GF-D8 (cell line): ENCODE measurements at regions not wholly inside any gene's neighbourhood (a gene's known extent, or its start where the extent isn't known, plus 50 kb on each side); places are given as distances from the start of the nearest gene placed in this dataset.
"Not testable (repeated sequence)": the region's sequence is repeated elsewhere in the genome, so short reads cannot be mapped to it uniquely, and the experiment has no call there.

Source experiments
- DNase-seq: peaks from one replicate; lab custom pipeline; 2025; lab: John Stamatoyannopoulos, UW

DNA sequence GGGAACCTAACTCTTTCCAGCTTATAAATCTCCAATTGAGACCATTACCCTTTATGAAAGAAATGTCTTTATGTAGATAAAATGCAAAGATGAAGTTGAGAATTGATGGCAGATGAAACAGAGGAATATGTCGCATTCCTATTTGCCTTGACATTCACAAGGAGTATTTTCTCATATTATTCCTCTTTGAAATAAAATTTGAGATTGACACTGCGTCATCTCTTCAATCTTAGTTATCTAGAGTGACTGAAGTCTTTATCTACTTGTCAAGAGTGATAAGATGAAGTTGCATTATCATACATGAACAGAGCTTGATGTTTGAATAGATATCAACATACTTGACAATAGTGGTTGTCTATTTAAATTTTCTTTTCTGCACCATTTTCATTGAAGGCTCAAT, 574.4 kb upstream of the SOX9 start:
- DNase-seq = no peak

DNA sequence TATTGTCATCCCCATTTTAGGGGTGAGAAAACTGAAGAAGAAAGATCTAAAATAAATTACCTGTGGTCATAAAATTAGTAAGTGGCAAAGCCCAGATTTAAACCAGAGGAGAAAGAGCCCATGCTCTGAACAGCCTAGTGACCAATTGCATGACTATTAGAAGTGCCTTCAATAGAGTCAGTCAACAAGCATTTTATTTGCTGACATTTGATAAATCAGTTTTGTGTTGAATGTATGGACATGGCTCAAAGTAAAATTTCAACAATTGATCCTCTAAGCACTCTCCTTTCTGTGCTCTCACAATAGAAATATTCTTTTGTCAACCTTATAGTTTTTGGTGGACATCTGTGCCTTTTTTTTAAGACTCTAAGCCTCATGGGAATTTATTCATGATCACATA, 572.9 kb upstream of the SOX9 start:
- DNase-seq = no peak

DNA sequence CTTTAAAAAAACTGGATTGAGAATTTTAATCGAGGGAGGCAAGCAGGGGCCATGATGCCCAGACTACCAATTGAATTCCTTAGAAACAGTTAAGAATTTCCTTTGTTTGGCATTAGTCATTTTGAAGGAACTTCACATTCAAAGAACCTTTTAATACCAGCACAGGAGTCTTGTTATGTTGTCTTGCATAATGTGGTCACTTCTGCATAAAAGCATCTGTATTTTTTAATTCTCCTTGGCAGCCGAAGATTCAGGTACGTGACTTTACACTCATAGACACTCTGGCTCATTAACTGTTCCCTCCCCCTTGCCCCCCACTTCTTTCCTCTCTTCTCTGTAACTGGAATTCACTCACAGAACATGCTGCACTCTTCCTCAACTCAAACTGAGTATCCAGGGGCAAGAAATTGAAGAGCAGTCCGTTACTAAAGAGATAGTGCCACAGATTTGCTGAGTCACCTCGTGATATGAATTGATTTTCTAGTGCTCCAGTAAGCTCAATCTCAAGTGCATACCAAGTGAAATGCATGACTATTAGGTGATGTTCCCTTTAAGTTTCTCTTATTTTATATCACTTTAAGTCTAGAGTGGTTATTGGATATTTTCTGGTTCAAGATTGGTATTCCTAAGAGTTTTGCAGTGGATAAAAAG, 572.2 kb upstream of the SOX9 start:
- DNase-seq = no peak

DNA sequence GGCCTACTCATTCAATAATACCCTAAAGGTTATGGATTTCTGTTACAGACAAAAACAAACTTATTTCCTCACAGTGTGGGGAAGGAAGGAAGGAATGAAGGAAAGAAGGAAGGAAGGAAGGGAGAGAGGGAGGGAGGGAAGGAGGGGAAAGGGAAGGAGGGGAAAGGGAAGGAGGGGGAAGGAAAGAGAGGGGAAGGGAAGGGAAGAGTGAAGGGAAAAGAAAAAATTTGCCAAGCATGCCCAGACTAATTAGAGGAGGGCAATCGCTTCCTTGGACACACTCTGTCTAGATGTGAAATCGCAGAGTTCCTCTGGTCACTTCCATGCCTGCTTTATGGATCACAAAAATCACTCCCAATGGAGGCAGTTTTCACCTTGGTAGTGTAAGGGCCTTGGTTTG, 570.1 kb upstream of the SOX9 start:
- no peak for DNase-seq

DNA sequence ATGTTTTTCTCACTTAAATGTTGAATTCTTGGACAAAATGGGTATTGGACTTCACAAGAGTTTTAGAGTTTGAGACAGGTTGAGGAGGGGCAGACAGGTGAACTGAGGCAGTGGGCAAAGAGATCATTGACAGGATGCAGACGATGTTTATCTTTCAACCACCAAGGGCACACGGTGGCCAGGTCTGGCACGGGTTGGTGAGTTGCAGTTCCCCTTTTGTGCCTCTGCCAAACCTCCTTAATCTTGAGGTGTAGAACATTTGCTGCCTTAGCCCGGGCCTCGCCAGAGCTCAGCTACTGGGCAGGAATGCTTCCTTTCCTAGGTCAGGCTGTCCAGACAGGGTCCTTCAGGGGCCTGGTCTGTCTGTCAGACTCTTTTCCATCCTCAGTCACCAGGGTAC, 567.4 kb upstream of the SOX9 start:
- DNase-seq = no peak

DNA sequence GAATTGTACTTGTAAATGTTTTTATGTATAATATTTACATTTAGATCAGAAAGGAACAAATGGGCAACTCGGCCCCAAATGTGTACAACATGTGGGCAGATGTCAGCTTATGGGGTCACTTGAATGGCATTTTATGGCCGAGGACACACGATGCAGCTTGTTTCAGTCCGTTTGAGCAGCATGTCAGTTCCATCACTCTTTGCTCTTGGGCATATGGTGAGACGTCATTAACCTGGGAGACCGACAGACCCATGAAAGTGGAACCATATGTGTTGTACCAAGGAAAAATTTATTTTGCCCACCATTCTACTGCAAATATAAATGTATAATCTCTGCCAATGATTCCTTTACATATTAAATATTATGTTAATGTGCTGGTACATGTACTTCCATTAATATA, 561.9 kb upstream of the SOX9 start:
- no peak for DNase-seq

DNA sequence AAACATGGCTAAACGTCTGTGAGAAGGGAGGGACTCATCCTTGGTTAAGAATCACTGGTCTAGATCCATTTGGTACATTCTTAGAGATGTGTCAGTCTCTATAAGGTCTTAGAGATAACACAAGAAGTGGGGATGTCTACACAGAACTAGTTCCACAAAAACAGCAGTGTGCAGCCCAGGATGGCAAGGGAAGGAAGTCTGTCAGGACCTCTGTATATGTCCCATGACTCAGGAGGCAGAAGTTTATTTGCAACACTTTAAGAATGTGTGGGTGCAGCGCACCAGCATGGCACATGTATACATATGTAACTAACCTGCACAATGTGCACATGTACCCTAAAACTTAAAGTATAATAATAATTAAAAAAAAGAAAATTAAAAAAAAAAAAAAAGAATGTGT, 548.5 kb upstream of the SOX9 start:
- DNase-seq = no peak

DNA sequence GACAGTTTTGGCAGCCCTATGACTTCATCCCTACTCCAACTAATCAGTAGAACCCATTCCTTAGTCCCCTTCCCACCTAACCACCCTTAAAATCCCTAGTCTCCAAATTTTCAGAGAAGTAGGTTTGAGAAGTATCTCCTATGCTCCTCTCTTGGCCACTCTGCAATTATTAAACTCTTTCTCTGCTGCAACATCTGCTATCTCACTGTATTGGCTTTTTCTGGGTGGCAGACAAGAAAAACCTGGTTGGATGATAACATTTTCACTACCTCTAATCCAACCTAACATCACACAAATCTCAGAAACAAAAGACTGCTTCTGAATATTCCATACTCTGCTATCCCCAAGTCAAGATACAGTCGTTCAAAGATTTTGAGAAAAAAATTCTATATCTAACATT, 542.4 kb upstream of the SOX9 start:
- no peak for DNase-seq

DNA sequence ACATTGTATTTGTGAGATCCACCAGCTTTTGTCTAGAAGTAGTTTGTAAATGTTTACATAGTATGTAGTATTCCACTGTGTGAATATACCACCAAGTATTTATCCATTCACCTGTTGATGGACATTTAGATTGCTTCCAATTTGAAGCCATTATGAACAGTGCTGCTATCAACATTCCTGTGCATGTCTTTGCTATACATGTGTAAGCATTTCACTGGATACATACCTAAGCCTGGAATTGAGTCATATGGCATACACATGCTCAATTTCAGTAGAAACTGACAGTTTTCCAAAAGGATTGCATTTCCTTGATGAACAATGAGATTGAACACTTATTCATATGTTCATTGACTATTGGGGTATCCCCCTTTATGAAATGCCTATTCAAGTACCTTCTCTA, 540.6 kb upstream of the SOX9 start:
- no peak for DNase-seq

DNA sequence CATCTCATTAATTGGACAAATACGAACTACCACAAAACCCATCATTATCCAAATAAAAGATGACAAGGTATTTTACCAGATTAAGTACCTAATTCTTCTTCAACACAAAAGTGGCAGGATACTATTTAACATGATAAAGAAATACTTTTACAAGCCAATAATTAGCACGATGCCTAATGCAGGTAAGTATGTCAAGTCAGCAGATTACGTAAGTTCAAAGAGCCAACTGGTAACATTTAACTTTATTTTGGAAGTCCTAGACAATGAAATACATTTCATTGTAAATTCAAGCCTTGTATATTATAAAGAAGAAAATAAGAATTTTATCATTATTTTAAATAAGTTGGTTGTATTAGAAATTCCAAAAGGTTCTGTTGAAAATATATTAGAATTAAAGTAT, 535.3 kb upstream of the SOX9 start:
- DNase-seq = no peak

DNA sequence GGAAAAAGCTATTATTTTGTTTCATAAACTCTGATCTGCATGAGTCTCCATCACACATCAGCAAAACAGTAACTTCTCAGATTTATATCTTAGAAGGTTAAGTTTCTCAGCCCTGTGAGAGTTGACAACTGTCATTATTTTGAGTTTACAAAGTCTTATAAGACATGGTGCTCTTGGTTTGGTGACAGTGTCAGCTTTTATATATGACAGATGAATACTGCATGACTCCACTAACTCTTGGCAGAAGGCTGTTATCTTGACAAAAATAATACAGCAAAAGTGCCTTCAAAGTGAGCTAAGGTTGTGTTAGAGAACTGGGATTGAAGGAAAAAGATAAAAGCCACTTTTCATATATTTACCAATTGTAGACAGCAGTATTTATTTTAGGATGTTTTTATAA, 528.4 kb upstream of the SOX9 start:
- DNase-seq = no peak

DNA sequence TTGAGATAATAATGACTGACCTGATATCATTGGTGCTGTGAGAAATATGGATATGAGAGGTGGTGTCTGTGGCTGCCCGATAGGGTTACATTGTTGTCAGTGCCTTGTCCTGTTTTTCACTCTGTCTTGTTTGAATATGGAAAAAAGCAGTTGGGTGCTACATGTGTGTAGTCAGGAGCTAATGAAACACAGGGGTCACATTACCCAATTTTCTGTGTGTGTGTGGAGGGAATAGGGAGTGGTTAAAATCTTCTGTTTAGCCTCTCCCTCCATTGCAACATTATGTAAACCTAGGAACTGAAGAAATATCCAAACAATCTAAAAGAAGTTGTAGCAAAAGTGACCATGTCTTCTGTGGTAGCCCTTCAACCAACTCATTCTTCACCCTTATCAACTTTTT, 527.7 kb upstream of the SOX9 start:
- DNase-seq = no peak

DNA sequence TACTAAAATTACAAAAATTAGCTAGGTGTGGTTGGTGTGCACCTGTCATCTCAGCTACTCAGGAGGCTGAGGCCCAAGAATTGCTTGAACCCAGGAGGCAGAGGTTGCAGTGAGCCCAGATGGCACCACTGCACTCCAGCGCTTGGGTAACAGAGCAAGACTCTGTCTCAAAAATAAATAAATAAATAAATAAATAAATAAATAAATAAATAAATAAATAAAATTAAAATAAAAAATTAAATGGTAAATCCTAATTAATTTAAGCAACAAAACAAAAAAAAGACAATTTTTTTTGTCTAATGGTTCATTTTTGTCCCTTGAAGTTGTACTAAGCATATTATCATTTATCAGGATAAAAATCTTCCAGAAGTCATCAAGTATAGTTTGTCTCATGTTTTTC, 521.2 kb upstream of the SOX9 start:
- DNase-seq = not testable (repeated sequence)

DNA sequence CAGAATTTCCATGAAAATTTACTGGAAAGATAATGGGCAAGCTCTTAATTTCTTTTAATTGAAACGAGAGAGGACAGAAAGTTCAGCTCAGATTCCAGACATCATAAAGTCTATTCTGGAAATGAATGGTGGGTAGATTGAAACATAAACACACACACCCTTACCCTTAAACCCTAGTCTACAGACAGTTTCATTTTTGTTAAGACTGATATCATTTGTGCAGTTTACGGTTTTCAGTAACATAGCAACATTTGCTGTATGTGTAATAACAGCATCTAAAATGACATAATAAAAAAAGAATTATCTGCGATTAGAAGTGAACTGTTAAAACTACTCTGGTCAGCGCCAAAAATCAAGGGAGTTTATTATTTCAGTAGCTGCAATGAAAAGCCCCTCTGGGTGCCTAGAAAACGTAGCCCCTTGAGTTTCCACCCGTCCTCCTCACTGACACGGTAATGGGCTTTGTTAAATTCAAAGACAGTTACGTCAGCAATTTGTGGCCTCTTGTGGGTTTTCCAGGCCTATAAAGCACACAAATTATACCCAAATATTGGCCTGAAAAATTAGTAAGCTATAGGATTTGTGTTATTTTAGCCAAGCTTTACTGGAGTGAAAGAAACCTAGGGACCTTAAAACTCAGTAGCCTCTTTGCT, 520.6 kb upstream of the SOX9 start:
- no peak for DNase-seq

DNA sequence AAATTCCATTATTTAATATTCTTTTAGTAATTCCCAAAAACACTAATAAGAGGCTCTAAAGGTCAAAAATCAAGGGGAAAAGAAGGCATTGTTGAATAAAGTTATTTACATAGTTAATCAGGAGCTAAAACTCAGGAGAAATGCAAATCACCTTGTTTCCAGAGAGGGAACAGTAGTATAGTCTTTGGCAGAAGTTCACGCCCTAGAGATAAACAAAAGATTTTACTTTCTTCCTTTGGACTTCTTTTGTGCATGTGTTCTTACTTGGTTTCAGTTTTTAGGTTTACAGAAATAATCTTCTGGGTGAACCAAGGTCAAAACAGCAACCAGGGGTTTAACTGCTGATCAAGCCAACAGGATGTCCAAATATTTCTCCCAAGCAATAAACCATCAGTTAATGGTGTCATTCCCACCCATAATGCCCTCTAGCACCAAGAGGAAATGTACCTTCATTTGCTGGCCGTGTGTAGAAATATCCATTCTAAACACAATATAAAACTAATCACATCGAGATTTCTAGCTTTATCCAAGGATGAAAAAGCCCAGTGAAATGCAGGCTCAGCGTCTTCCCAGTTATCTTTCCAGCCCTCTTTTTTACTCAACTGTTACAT, 518.8 kb upstream of the SOX9 start:
- DNase-seq = no peak

DNA sequence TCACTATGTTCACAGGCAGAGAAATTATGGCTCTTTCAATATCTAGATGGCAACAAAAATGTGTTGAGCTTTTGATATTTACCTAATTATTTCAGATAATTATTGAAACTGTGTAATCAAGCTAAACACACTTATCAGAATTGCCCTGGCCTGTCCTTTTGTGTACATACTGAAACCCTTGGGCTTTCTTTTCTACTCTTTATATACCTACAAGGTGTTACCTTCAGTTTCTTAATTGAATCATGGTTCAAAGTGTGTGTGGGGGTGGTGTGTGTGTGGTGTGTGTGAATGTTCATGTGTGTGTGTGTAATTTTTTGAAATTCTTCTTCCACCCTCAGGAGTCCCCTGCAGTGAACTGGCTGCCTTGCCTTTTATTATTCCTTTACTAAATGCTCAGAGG, 506.8 kb upstream of the SOX9 start:
- DNase-seq = no peak

DNA sequence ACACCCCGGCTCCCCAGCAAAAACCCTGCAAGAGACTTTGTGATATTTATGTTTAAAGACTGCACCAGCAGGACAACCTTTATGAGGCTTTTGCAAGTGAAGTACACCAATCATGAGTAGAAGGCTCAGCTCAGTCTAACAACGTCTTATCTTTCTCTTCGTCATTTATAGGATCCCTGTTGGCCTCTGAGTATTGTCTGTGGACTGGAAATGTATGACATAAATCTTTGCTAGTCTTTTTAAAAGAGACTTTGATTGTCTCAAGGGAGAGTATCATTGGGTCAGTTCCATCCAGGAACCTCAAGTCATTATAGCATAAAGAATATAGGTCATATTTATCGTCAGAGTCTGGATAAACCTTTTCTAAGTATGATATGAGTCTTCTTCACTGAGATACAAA, 505.0 kb upstream of the SOX9 start:
- DNase-seq = no peak

DNA sequence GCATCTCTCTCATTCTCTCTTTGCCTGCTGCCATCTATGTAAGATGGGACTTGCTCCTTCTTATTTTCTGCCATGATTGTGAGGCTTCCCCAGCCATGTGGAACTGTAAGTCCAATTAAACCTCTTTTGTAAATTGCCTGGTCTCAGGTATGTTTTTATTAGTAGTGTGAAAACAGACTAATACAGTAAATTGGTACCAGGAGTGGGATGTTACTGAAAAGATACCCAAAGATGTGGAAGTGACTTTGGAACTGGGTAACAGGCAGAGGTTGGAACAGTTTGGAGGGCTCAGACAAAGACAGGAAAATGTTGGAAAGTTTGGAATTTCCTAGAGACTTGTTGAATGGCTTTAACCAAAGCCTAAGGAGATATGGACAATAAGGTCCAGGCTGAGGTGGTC, 503.1 kb upstream of the SOX9 start:
- not testable (repeated sequence) for DNase-seq

DNA sequence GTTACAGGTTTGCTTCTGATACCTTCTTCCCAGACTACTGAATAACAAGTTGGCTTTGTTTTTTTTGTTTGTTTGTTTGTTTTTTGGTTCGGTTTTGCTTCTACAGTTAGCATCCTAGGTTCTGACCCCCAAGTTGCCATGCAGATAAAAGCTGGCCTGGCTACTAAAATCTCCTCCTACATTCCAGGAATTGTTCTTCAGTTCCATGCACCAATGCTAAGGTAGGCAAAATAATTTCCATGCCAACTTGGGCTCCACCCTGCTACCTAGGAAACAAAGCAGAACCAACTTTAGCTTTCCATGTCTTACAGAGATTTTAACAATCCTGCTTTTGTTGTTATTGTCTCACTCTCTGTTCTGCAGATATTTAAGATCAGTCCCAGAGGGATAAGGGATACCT, 495.5 kb upstream of the SOX9 start:
- DNase-seq = no peak

DNA sequence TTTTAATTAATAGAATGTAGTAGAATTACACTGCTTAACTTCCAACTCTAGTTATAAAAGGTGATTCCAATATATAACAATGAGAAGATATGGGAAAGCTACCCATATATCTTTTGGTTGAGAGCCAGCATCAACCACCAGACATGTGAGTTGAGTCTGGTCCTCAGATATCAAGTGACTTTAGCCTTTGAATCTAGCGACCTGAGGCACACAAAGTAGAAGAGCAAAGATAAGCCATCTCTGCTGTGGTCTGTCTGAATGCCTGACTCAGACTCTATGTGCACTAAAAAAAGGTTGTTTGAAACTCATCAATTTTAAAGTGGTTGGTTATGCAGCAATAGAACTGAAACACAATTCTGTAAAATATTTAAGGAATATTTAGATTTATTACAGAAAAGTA, 492.5 kb upstream of the SOX9 start:
- DNase-seq = no peak

DNA sequence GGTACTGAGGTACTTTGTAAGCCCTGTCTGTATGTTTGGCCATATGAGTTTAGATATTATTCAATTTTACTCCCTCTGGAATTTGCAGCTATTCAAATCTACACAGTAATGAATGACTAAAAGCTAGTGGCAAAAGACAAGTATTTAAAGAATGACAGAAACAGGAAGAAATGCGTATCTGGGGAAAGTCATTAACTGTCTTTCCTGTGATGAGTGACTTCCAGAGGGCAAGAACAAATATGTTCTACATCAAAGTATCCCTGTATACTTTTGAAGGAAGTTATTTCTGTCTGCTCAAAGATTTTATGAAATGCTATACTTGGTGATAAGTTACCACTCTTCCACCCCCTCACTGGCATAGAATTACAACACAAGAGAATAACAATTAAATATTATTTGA, 489.3 kb upstream of the SOX9 start:
- no peak for DNase-seq

DNA sequence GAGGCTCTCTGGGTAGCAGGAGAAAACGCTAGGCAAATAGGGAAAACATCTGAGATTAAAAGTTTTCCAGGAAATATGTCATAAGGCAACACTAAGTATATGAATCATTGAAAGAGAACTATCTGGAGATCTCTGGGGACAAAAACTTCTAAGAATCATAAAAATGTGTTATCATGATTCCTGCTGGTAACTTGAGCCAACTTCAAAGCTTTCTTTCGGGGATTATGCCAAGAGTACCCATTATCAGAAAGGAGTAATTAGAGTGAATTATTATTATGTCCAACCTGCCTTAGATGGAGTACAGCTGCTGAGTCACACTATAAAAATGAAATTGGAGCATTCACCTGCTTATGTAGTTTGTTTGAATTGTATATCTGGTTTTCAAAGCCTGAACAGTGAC, 488.5 kb upstream of the SOX9 start:
- no peak for DNase-seq

DNA sequence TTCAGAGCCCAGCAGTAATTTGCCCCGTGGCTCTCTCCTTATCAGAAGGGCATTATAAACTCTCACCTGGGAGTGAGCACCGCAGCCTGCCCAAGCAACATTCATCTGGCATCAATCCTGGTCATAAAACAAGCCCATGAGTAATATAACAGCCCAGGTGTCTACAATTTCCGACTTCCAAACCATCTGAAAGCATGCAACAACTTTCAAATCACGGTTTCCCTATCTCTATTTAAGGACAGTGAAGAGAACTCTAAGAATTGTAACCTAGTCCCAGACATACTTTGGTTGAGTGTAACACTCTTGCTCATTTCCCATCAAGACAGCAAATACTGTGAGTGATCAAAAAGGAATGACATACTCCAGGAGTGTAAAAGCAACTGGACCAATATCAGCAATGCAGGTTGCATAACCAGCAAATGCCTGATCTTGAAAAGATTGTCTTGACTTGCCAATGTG, 487.4 kb upstream of the SOX9 start:
- DNase-seq = no peak

DNA sequence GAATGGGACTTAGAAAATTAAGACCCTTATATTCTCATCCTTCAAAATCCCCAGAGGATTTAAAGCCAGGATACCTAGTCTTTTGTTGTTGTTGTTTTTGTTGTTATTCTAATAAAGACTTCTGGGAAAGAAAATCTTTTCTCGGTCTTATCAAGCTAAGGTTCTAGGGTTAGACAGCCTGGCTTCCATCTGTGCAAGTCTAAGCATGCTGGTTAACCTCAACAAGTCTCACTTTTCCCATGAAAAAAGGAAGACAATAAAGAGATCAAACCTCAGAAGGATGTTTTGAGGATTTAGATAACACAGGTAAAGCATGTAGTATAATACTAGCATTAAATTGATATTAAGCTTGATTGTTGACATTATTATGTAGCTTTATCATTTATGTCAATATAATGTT, 486.4 kb upstream of the SOX9 start:
- no peak for DNase-seq
